Caco-2 (cell line): ENCODE measurements at regions not wholly inside any gene's neighbourhood (a gene's known extent, or its start where the extent isn't known, plus 50 kb on each side); places are given as distances from the start of the nearest gene placed in this dataset.

Experiments
- BruUV-seq: library from RNA; stranded (reverse); fragments of 400-500 nt; replicated peaks from 2 replicates; lab custom pipeline; 2021; lab: Mats Ljungman, UMichigan
- CTCF ChIA-PET: fragments of 300-600 bp; sonication (Branson Sonifier 250); formaldehyde crosslinking; loops from one replicate; lab custom pipeline; 2022; ENCODE audit warnings: antibody characterized with exemption; lab: Charles Lee
- POLR2A ChIA-PET: fragments of 300-600 bp; sonication (Branson Sonifier 250); formaldehyde crosslinking; loops from one replicate; lab custom pipeline; 2022; ENCODE audit warnings: antibody characterized with exemption; lab: Charles Lee
- DNase-seq, 2 experiments: peaks; one replicate each; pipeline versions ENCODE4 v3.0.0 to v3.0.0-alpha.2; 2020 to 2022
- H3K27me3 ChIP-seq: replicated peaks from 2 replicates; pipeline ENCODE4 v1.6.0; 2011; ENCODE audit warnings: low read length; ENCODE audit not compliant: control insufficient read depth, insufficient read depth
- H3K36me3 ChIP-seq: 2 replicates; pipeline ENCODE4 v1.5.1; 2011; ENCODE audit warnings: low read length; ENCODE audit not compliant: control insufficient read depth, insufficient read depth
- H3K4me1 ChIP-seq: fragments of 250-450 bp; sonication (Bioruptor Pico); 2 replicates; pipeline ENCODE4 v1.5.1; 2020; ENCODE audit warnings: mild to moderate bottlenecking
- H3K4me3 ChIP-seq: 2 replicates; pipeline ENCODE4 v1.5.1; 2011; ENCODE audit warnings: low read depth, mild to moderate bottlenecking, control low read depth, low read length
- H3K9me3 ChIP-seq: fragments of 250-450 bp; sonication (Bioruptor Pico); 2 replicates; pipeline ENCODE4 v1.5.1; 2020; ENCODE audit warnings: mild to moderate bottlenecking, moderate library complexity
- H3K27ac Mint-ChIP-seq: one replicate; pipeline ENCODE4 v1.8.0; 2022; ENCODE audit warnings: mixed read lengths; ENCODE audit not compliant: unreplicated experiment
- H3K27me3 Mint-ChIP-seq: one replicate; pipeline ENCODE4 v1.8.0; 2022; ENCODE audit warnings: mixed read lengths; ENCODE audit not compliant: insufficient read depth, unreplicated experiment
- H3K36me3 Mint-ChIP-seq: one replicate; pipeline ENCODE4 v1.8.0; 2022; ENCODE audit warnings: mild to moderate bottlenecking, mixed read lengths; ENCODE audit not compliant: insufficient read depth, unreplicated experiment
- H3K4me1 Mint-ChIP-seq: one replicate; pipeline ENCODE4 v1.8.0; 2022; ENCODE audit warnings: low read depth, mixed read lengths; ENCODE audit not compliant: unreplicated experiment
- H3K4me3 Mint-ChIP-seq: one replicate; pipeline ENCODE4 v1.8.0; 2022; ENCODE audit warnings: mild to moderate bottlenecking, moderate library complexity, mixed read lengths; ENCODE audit not compliant: unreplicated experiment
- H3K9me3 Mint-ChIP-seq: one replicate; pipeline ENCODE4 v1.8.0; 2022; ENCODE audit warnings: mixed read lengths; ENCODE audit not compliant: unreplicated experiment
- CTCF ChIP-seq, 2 experiments: fragments of 200-600 bp in 1 of 2; IDR thresholded peaks; 1 replicate in 1 of 2; 2 replicates in 1 of 2; pipeline versions ENCODE4 v1.5.1 to v1.8.0; 2011 to 2022; ENCODE audit warnings: antibody characterized with exemption in 1 of 2, control low read depth in 1 of 2, inconsistent platforms in 1 of 2, low read depth in 1 of 2, low read length in 1 of 2, mild to moderate bottlenecking in 1 of 2, moderate library complexity in 1 of 2; ENCODE audit not compliant: insufficient read depth in 1 of 2, severe bottlenecking in 1 of 2, unreplicated experiment in 1 of 2
- intact Hi-C: fragments of 100-400 bp; cut with micrococcal nuclease; formaldehyde crosslinking; loops from one replicate; pipeline ENCODE4 v1.10.0; 2022; ENCODE audit not compliant: unreplicated experiment

- BruUV-seq = no TSS peak
- CTCF ChIA-PET = no interaction called here
- Histone ChIP-seq H3K36me3 (no peaks in the 10 kb centered on the region), H3K27me3 (no peaks in the 10 kb centered on the region), H3K9me3 (no peaks in the 10 kb centered on the region), H3K4me3 (no peak overlapping the region), H3K4me1 (peaks cover 13% of the 10 kb centered on the region)
- Mint-ChIP-seq H3K4me1 (peaks cover 11% of the 10 kb centered on the region), H3K36me3 (no peaks in the 10 kb centered on the region), H3K27ac (no peak overlapping the region), H3K27me3 (peaks cover 2% of the 10 kb centered on the region), H3K4me3 (no peak overlapping the region), H3K9me3 (peaks cover 10% of the 10 kb centered on the region)
- no peak for TF ChIP-seq CTCF (IDR thresholded peaks at IDR 0.05; ENCODE audit: insufficient read depth in 1 of 2, low read depth in 1 of 2, low read length in 1 of 2, severe bottlenecking in 1 of 2, unreplicated experiment in 1 of 2)
- intact Hi-C loops = no loop called here
- POLR2A ChIA-PET = no interaction called here
- no peak for DNase-seq
Measured at GRCh38 chr2:46813680-46814079, 101.9 kb downstream of the MCFD2 start.

- no peak for DNase-seq
Measured at GRCh38 chr2:46813020-46813415, 102.6 kb downstream of the MCFD2 start.

More at GRCh38 chr2:46813020-46813415, 102.6 kb downstream of the MCFD2 start:
- Mint-ChIP-seq H3K27ac (no peak overlapping the region), H3K4me3 (no peak overlapping the region), H3K9me3 (peaks cover 17% of the 10 kb centered on the region), H3K4me1 (peaks cover 11% of the 10 kb centered on the region), H3K36me3 (no peaks in the 10 kb centered on the region), H3K27me3 (peaks cover 4% of the 10 kb centered on the region)
- Histone ChIP-seq H3K36me3 (no peaks in the 10 kb centered on the region), H3K27me3 (no peaks in the 10 kb centered on the region), H3K4me3 (no peak overlapping the region), H3K9me3 (no peaks in the 10 kb centered on the region), H3K4me1 (peaks cover 13% of the 10 kb centered on the region)
- BruUV-seq = no TSS peak
- no peak for TF ChIP-seq CTCF (IDR thresholded peaks at IDR 0.05; ENCODE audit: insufficient read depth in 1 of 2, low read depth in 1 of 2, low read length in 1 of 2, severe bottlenecking in 1 of 2, unreplicated experiment in 1 of 2)
- ChIA-PET POLR2A (no interaction called here), CTCF (no interaction called here)
- intact Hi-C loops = no loop called here
